ENCODE measurements at regions not wholly inside any gene's neighbourhood (a gene's known extent, or its start where the extent isn't known, plus 50 kb on each side); places are given as distances from the start of the nearest gene placed in this dataset.

DNA sequence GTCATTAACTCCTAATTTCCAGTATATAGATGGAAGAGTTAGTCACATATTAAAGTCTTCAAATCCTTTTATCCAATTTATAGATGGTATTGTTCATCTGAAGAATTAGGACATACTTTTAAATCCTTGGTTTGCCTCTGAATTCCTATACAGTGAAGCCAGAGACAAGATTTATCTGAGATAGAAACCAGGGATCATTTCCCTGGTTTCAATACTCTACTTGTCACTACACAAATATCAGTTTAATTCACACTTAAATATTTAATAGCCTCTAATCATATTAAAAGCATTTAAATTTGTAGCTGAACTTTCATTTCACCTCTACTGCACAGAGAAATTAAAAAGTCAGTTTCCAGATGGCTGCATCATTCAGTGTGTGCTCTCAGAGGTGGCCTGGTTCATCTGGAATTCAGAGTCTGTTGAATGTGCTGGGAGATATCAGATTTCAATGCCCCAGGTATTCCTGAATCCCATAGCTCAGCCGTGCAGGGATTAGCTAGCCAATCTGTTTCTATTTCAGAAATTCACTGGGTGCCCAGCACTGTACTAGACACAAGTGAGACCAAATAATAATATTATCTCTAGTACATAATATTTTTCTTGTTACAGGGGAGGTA lies 344.3 kb downstream of the AASDHPPT start:
- Histone ChIP-seq H3K27me3 (ENCODE audit: control insufficient read depth, insufficient read depth, low read length) (no peaks in the 10 kb centered on the region), H3K36me3 (ENCODE audit: control insufficient read depth in 2 of 3, insufficient read depth in 3 of 3, low read length in 3 of 3) (no peaks in the 10 kb centered on the region), H3K4me1 (ENCODE audit: control insufficient read depth in 2 of 3, insufficient read depth in 2 of 3, low read depth in 1 of 3, low read length in 3 of 3) (no peaks in the 10 kb centered on the region), H3K9ac (ENCODE audit: low read length in 3 of 3) (no peak overlapping the region), H3K27ac (ENCODE audit: low read depth in 2 of 2, low read length in 2 of 2) (no peak overlapping the region), H3K9me3 (ENCODE audit: control insufficient read depth in 2 of 3, insufficient read depth in 1 of 3, low read length in 3 of 3) (no peaks in the 10 kb centered on the region), H3K4me3 (ENCODE audit: low read length in 3 of 3) (no peak overlapping the region)
- no peak for FAIRE-seq
- intact Hi-C loops (cut with DNase I), result no loop called here
- TF ChIP-seq, protein P1, sequence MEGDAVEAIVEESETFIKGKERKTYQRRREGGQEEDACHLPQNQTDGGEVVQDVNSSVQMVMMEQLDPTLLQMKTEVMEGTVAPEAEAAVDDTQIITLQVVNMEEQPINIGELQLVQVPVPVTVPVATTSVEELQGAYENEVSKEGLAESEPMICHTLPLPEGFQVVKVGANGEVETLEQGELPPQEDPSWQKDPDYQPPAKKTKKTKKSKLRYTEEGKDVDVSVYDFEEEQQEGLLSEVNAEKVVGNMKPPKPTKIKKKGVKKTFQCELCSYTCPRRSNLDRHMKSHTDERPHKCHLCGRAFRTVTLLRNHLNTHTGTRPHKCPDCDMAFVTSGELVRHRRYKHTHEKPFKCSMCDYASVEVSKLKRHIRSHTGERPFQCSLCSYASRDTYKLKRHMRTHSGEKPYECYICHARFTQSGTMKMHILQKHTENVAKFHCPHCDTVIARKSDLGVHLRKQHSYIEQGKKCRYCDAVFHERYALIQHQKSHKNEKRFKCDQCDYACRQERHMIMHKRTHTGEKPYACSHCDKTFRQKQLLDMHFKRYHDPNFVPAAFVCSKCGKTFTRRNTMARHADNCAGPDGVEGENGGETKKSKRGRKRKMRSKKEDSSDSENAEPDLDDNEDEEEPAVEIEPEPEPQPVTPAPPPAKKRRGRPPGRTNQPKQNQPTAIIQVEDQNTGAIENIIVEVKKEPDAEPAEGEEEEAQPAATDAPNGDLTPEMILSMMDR (IDR thresholded peaks at IDR 0.05; ENCODE audit: borderline replicate concordance, extremely low read depth, insufficient read depth), result no peak
- DNase-seq, result peak in 2 of 5 donors; percentile 3 to 6

DNA sequence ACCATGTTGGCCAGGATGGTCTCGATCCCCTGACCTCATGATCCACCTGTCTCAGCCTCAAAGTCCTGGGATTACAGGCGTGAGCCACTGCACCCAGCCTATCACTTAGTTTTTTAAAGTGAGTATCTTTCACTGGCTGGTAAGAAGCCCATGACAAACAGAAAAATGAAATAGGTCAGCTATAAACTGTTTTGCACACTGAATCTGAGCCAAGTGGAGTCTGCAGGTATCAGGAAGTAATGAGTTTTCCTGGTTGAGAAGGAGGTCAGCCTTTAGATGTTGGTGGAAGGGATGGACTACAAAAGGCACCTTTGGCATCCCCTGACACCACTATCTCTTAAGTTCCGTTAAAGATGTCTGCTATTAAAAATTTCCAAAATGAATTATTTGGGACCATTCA lies 345.1 kb downstream of the AASDHPPT start:
- FAIRE-seq (no peak), DNase-seq (no peak)
- Histone ChIP-seq H3K27me3 (ENCODE audit: control insufficient read depth, insufficient read depth, low read length) (no peaks in the 10 kb centered on the region), H3K9ac (ENCODE audit: low read length in 3 of 3) (no peak overlapping the region), H3K4me1 (ENCODE audit: control insufficient read depth in 2 of 3, insufficient read depth in 2 of 3, low read depth in 1 of 3, low read length in 3 of 3) (no peaks in the 10 kb centered on the region), H3K9me3 (ENCODE audit: control insufficient read depth in 2 of 3, insufficient read depth in 1 of 3, low read length in 3 of 3) (no peaks in the 10 kb centered on the region), H3K27ac (ENCODE audit: low read depth in 2 of 2, low read length in 2 of 2) (no peak overlapping the region), H3K4me3 (ENCODE audit: low read length in 3 of 3) (no peak overlapping the region), H3K36me3 (ENCODE audit: control insufficient read depth in 2 of 3, insufficient read depth in 3 of 3, low read length in 3 of 3) (no peaks in the 10 kb centered on the region)
- intact Hi-C loops (cut with DNase I), result no loop called here
- TF ChIP-seq, protein P1 (IDR thresholded peaks at IDR 0.05; ENCODE audit: borderline replicate concordance, extremely low read depth, insufficient read depth), result no peak

DNA sequence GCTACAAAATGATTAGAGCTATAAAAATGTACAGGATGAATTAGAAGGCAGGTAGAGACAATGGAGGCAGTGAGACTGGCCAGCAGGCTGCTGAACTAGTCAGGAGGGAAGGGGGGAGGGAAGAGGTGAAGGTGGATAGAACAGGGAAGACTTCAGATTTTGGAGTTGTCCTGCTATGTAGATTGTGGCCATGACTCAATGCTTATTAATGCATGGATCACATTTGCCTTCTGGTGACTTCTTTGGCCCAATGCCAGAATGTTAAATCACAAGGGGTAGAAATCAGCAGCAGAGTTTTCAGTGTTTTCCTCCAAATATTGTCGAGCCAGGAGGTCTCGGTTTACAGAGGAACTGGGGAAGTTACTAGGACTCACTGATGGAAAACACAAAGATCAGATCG lies 346.6 kb downstream of the AASDHPPT start:
- no peak overlapping the region for H3K27ac ChIP-seq (ENCODE audit: low read depth in 2 of 2, low read length in 2 of 2)
- H3K4me3 ChIP-seq (ENCODE audit: low read length in 3 of 3), result no peak overlapping the region
- TF ChIP-seq, protein P1 (IDR thresholded peaks at IDR 0.05; ENCODE audit: borderline replicate concordance, extremely low read depth, insufficient read depth), result no peak
- no peaks in the 10 kb centered on the region for H3K36me3 ChIP-seq (ENCODE audit: control insufficient read depth in 2 of 3, insufficient read depth in 3 of 3, low read length in 3 of 3)
- H3K9ac ChIP-seq (ENCODE audit: low read length in 3 of 3), result no peak overlapping the region
- DNase-seq (peak in 1 of 5 donors; percentile 3), FAIRE-seq (no peak)
- H3K4me1 ChIP-seq (ENCODE audit: control insufficient read depth in 2 of 3, insufficient read depth in 2 of 3, low read depth in 1 of 3, low read length in 3 of 3), result no peaks in the 10 kb centered on the region
- intact Hi-C loops (cut with DNase I), result no loop called here
- H3K27me3 ChIP-seq (ENCODE audit: control insufficient read depth, insufficient read depth, low read length), result no peaks in the 10 kb centered on the region
- H3K9me3 ChIP-seq (ENCODE audit: control insufficient read depth in 2 of 3, insufficient read depth in 1 of 3, low read length in 3 of 3), result no peaks in the 10 kb centered on the region

DNA sequence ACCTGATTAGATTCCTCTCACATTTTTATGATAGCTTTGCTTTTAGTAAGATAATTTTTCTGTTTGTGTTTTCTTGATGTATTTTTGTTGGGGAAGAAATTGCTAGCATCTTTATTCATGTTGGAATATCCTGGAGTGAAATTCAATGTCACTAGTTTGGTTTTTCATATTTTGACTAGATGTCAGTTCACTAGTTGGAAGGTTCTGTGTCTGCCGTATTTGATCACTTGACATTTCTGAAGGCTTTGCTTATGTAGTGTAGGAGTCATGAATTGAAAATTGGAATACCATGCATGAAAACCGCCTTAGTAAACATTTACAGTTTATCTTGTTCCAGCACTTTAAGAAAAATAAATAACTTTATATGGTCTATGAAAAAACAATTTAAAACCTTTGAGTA lies 348.4 kb downstream of the AASDHPPT start:
- Histone ChIP-seq H3K9ac (ENCODE audit: low read length in 3 of 3) (no peak overlapping the region), H3K27ac (ENCODE audit: low read depth in 2 of 2, low read length in 2 of 2) (no peak overlapping the region), H3K36me3 (ENCODE audit: control insufficient read depth in 2 of 3, insufficient read depth in 3 of 3, low read length in 3 of 3) (no peaks in the 10 kb centered on the region), H3K27me3 (ENCODE audit: control insufficient read depth, insufficient read depth, low read length) (no peaks in the 10 kb centered on the region), H3K4me3 (ENCODE audit: low read length in 3 of 3) (no peak overlapping the region), H3K4me1 (ENCODE audit: control insufficient read depth in 2 of 3, insufficient read depth in 2 of 3, low read depth in 1 of 3, low read length in 3 of 3) (no peaks in the 10 kb centered on the region), H3K9me3 (ENCODE audit: control insufficient read depth in 2 of 3, insufficient read depth in 1 of 3, low read length in 3 of 3) (no peaks in the 10 kb centered on the region)
- FAIRE-seq (no peak), DNase-seq (no peak)
- TF ChIP-seq, protein P1 (IDR thresholded peaks at IDR 0.05; ENCODE audit: borderline replicate concordance, extremely low read depth, insufficient read depth), result no peak
- intact Hi-C loops (cut with DNase I), result no loop called here

Measured in kidney (tissue), 13 donors.